SW480 (cell line): ENCODE measurements at regions not wholly inside any gene's neighbourhood (a gene's known extent, or its start where the extent isn't known, plus 50 kb on each side); places are given as distances from the start of the nearest gene placed in this dataset.
"Not testable (repeated sequence)": the region's sequence is repeated elsewhere in the genome, so short reads cannot be mapped to it uniquely, and the experiment has no call there.

ENCODE experiments used
- DNase-seq: peaks from one replicate; pipeline ENCODE4 v3.0.0-alpha.2; 2016; ENCODE audit warnings: low spot score

DNA sequence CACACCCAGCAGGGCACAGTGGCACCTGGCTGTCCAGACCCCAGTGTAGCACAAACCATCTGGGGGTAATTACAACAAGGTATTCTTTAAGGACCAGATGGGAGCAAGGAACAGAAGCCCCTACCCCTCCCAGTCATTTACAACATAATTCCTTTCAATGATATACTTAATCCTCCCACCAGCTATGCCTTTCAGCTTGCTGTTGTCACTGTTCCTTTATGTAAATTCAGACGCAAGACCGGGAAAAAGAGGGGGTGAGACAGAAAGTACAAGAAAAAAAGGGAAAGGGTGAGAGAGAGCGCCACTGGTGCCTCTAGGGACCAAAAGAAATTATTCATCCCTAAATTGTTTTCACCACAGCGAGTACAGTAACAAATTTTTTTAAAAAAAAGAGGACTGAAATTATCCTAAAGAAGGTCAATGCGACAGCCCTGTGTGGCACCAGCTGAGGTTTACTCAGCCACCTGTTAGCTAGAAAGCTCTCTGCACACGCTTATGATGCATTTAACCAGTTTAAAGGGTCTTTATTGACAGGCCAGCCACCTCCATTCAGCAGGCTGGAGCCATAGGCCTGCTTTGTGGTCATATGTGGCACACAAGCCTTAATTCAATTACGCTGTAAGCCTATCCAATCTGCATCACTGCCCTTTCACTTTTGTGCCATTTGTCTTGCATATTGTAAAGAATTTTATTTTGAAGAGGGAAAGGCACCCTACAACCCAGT, 210.2 kb upstream of the ISL1 start:
- DNase-seq = no peak

DNA sequence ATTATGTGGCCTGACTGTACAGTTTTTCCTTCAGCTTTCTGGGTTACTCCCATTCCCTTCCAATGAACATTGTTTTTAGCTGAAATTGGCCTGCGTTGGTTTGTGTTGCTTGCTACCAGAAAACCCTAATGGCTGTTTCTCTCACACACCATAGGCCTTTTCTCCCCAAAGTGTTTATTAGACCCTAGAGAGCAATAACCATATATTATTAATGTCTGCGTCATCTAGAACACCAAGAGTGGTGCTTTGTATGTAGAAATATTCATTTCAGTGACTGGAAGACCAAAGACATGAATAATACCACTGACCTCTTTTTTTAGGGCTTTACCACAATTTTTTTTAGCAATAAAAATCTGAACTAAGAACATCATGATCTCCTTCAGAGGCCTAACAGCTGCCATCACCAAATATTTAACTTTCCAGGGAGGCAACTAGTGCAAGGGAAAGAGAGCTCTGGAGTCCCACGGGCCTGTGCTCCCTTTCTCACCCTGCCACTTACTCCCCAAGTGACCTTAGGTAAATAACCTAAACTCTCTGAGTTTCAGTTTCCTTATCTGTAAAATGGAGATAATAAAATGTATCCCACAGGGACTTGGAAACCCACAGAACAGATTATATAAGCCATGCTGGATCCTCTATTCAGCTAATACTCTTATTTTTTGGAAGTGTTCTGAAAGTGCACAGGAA, 201.9 kb upstream of the ISL1 start:
- no peak for DNase-seq

DNA sequence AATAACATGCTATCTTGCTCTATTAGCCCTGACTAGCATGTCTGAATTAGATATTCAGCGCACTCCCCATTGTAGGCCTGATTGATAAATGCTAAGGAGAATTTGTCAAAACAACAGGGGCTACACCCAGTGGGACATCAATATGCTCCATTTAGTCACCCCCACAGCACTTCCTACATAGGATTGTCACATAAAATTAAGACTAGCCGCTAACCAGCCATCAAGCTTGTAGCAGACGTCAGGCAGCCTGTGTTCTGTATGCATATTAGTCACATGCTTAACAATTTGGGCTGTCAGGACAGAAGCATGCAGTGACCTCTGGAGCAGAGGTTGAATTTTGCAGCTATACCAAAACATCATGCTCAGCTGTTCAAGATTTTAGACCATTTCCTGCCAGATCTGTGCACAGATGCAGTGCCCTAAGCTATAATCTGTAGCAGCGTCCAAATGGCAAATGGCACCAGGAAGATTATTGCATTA, 197.4 kb upstream of the ISL1 start:
- DNase-seq = no peak

DNA sequence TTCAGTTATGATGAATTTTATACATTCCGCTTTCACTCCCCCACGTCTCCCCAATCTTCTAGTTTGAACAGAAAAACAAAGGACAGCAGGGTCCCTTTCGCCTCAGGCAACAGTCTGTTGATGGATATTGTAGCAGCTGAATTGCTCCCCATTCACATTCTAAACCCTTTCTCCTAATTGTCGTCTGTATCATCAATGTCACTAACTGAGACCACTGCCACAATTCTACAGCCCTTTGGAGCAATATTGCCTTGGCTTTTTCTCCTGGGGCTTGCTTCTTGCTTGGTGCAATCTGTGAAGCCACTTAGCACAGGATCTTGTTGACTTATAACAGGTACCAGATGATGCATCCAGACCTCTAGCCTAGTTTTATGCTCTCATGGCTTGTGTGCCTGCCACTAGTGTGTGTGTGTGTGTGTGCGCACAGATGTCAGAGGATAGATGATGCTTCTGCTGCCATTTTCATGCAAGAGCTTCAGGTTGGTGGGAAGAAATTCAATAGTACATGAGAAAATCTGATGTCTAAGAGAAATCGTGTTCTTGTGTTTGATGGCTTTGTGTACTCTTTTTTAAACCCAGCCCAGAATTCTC, 195.2 kb upstream of the ISL1 start:
- no peak for DNase-seq

DNA sequence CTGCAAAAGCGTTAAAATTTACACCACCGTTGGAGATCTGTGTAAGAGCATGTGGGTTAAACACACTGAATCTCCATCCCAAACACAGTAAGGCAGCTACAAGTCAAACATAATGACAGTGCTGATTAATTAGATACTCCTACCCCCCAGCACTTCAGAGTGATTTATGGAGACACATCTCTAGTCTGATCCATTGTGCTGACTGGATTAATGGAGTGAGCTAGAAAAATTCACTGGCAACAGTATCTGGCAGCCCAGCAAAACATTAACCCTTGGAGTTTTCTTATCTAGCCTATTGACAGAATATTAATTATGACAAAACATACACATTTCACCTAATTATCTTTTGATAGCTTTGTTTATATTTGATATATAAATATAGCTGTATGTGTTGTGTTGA, 188.6 kb upstream of the ISL1 start:
- DNase-seq = no peak

DNA sequence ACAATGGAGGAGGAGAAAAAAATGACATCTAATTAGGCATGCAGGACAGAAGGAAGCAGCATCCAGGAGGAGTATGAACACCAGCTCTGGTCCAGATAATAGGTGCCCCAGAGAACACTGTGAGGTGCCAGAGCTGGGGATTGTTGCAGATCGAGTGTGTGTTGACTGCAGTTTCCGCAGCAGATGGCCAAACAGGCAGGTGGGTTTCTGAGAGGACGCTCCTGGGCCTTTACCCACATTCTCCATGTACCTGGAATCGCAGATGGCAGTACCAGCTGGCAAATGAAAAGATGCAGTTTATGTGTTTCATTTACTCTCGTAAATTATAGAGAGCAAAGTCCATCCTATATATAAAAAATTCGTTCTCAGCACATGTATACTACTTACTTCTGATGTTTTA, 182.2 kb upstream of the ISL1 start:
- DNase-seq = no peak

DNA sequence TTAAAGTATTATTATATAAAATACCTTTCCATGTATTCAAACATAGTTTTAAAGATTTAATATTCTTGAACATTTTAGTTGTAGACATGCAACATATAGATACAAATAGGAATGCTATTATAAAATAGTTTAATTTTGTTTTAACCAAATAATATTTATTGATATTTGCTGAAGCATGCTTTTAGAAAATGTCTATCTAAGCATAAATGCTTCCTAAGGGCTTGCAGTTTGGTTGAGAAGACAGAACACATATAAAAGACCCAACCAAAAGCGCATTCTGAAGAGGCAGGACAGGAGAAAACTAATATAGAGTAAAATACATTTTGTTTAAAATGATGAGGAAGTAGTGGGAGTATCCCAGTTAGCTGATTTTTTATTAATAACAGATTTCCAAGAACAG, 181.5 kb upstream of the ISL1 start:
- no peak for DNase-seq

DNA sequence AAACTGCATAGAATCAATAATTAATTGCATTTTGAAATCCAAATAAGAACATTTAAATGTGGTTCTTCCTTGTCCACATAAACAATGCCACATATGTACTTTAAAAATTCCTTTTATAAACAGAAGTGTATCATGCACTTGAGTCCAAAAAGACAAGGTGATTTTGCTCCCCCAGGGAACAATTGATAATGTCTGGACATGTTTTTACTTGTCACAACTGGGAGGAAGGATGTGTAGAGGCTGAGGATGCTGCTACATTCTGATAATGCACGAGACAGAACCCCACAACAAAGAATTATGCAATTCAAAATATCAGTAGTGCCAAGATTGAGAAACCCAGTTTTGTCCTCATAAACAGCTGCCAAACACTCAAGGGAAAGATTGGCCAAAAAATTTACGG, 181.1 kb upstream of the ISL1 start:
- DNase-seq = no peak

DNA sequence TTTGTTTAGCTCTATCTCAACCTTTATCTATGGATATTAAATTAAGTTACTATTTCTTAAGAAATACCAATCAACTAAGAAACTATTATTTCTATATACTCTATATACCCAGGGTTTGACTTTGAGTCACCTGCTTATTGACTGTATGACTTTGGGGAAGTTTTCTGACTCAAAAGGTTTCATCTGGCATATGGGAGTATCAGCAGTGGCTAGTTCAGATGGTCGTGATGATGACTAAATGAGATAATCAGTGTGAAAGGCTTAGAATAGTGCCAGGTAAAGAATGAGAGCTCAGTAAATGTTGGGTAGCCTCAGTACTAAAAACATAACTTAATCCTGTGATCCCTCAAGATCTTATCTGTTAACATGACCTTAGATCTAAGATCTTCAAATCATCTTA, 179.7 kb upstream of the ISL1 start:
- DNase-seq = no peak

DNA sequence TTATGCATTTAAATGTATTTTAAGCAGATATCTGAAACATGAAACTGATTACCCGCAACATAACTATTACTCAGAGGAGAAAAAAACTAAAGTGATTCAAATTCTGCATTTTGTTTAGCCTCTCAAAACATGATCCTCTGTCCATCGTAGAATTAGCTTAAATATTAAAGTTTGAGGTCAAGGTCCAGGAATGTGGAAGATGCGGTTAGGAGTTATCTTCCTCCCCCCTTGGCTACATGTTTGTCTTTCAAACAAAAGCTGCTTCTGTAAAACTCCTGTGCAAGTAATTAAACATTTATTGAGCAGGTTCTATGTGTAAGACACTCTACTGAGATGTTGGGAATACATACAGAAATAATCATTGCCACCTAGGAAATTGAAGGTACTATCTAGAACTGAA, 175.0 kb upstream of the ISL1 start:
- no peak for DNase-seq

DNA sequence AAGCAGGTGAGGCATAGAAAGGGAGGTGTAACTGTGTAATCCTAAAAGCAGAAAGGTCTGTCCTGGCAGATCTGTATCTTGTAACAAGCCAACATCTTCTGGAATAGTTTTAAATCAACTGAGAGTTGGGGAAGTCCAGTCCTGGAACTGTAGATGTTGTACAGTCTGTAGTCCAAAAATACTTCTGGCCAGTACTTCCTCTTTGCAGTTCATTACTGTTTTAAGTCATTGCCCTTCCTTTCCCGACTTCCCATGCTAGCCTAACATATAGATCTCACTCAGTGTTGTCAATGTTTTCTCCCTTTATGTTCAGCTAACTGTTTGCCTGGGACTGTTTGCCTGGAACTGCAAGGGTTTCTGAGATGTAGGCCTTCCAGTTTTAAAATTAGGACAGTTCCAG, 168.5 kb upstream of the ISL1 start:
- no peak for DNase-seq

DNA sequence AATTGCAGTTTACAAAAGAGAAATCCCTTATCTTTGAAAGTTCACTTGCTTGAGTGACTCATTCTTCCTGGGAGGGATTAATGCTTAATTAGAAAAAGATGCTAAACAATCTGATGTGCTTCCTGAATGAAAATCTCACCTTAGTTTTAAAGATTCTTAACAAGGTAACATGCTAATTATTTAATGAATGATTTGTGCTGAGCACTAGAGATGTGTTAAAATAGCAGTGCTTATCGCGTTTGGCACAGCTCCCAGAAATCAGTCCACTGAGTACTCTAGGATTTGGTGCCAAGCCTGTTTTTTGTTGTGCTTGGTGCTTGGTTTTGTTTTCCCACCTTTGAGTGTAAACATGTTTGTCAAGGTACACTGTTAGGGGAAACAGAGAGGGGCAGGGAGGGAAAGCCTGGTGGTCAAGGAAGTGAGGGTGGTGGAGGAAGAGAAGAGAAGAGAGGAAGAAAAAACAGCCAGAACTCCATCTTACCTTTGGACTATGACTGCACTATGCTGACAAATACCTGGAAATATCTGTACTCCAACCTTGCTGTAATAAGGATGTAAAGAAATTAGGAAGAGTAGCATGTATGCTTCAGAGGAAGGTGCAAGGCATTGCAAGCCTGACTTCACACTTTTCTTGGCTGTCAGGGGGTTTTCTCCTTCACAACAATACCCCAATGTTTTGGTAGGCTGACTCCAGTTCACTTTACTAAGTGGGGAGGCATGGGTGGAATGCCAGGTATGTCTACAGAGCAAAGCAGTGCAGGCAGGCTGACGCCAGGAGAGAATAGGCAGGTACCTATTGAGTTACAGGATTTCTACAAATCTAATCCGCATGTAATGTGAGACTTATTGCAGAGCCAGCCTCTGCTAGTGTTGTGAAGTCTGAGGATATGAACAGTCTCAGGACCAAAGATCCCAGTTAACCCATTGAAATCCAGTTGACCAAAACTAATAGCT, 157.2 kb upstream of the ISL1 start:
- DNase-seq = no peak

DNA sequence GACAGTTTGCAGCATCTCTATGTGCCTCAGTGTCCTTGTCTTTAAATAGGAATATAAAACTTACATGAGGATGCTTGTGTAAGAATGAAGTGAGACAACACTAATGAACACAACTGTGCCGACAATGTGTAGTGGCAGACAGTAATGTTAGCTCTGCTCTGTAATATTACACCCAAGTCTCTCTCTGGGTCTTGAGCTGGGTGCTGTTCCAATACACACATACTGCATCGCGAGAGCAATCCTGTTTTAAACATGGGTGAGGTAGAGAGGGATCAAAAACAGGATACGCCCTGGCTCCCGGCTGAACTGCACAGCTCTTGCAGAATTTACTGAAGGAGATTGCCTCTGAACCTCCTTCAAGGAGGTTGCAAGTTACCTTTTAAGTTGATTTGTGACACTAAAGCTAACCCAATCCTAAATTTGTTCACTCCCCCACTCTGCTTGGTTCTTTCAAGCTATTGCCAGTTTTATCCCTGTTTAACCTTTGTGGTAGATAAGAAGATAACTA, 155.2 kb upstream of the ISL1 start:
- DNase-seq = no peak

DNA sequence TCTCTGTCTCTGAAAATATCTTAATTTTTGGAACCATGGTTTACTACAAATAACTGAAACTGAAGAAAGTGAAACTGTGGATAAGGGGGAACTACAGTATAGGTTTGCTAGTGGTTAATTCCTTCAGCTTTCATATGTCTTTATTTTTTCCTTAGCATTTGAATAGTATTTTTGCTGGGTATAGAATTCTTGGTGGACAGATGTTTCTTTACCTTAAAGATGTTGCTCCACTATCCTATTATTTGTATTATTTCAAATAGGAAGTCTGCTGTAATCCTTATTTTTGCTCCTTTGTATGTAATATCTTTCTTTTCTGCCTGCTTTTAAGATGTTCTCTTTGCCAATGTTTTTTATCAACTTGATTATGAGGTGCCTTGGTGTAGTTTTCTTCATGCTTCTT, 152.9 kb upstream of the ISL1 start:
- DNase-seq = no peak

DNA sequence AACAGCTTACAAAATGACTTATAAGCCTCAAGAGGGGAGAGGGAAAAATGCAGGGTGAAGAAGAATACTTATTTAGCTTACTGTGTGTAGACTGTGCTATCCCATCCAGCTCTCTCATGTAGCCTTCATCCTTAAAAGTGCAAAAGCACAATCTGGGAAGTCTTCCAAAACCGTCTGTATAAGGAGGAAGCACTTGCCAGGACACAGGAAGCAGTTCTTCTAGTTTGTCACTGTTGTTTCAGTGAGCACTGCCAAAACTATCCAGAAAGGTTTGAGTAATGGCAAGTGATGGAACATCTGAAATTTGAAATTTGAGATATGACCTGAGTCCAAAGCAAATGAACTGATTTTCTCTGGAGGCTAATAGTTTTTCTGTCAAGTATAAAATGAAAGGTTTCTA, 140.8 kb upstream of the ISL1 start:
- DNase-seq = no peak

DNA sequence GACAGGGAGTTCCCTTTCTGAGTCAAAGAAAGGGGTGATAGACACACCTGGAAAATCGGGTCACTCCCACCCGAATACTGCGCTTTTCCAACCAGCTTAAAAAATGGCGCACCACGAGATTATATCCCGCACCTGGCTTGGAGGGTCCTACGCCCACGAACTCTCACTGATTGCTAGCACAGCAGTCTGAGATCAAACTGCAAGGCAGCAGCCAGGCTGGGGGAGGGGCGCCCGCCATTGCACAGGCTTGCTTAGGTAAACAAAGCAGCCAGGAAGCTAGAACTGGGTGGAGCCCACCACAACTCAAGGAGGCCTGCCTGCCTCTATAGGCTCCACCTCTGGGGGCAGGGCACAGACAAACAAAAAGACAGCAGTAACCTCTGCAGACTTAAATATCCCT, 132.3 kb upstream of the ISL1 start:
- DNase-seq = not testable (repeated sequence)

DNA sequence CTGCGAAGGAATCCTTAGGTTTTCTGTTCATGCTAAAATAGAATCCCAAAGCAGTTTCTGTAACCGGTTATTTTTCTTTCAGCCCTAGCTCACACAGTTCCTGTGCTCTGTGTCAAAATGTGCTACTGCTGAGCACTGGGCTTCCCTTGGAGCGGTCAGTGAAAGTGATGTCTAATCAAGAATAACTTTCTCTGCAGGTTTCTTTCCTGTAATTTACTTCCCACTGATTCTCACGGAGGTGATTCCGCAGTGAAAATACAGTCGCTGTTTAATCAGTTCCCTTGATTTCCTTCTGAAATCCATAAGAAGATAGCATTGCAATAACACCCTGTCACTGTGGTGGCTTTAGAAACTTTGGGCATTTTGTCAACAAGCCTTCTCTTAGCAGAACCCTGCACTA, 112.0 kb upstream of the ISL1 start:
- DNase-seq = no peak

DNA sequence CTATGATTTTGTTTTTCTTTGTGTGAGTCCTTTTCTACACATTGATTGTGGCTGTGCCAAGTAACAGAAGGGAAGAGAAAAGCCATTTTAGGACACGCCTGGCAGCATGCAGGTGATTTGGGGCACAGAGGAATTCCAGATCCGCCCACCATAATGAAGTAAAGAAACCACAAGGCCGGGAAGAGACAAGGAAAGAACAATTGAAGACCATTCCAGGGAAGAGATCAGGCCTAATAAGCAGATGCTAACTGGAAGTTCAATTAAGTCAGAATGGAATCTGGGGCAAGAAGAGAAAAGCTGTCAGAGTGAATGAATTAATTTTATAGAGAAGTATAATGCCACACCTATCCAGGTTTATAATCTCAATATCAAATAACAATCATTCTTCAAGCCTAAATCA, 110.2 kb upstream of the ISL1 start:
- peak; percentile 15 for DNase-seq

DNA sequence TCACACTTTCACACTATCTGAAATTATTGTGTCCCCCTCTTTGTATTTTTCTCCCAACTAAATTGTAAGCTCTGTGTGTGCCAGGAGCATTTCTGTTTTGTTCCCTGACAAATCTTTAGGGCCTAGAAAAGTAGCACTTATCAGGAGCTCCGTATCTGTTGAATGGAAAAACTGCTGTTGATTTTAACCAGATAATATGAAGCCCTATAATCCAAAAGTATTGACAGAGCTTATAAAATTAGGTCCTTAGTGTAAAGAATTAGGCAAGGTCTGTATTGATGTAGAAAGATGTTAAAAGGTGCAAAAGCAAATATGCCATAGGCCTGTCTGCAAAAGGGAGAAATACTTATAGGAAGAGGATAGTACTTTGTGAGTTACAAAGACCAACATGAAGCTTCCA, 109.4 kb upstream of the ISL1 start:
- DNase-seq = no peak

DNA sequence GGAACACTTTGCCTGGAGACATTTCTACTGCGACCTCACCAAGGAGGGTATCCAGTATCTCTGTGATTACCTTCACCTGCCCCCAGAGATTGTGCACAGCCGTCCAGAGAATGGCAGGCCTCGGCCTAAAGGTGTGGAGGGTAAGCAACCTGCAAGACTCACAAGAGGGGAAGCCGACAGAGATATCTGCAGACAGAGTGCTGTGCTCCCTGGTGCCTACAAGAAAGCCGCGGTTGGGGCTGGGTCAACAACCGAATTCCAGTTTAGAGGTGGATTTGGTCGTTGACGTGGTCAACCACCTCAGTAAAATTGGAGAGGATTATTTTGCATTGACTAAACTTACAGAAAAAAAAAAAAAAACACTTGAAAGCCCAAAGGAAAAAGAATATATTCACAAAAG, 107.8 kb upstream of the ISL1 start:
- DNase-seq = no peak

DNA sequence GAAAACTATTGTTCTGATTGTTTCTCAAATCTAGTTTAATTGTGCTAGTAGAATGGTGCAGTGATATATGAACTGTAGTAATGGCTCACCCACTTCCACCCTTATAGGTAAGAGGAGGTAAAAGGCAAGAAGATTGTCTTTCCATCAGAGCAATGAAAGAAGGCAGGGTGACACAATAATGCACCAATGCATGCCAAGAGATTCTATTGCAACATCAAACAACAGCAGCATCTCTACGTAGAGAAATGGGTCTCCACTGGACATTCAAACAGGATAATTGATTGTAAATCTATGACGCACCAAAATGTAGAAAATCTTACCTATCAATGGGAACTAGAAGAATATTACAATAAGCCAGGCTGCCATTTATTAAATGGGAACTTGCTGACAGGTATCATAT, 107.0 kb upstream of the ISL1 start:
- DNase-seq = no peak

DNA sequence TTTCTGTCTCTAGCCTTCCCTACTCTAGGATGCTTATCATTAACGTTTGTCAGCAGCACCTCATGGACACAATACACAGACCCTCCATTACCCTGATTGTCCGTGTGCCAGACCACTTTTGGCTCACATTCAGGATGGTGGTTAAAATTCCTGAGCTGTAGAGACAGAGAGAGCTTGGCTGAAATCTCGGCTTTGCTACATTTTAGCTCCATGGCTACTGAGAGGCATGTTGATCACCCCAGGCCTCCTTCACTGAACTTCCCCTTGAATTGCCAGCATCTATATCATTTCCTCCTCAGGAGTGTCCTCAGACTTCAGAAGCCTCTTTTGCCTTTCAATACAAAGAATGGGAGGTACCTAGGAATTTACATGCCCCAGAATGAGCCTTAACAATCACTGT, 104.7 kb upstream of the ISL1 start:
- no peak for DNase-seq
